ENCODE measurements at regions not wholly inside any gene's neighbourhood (a gene's known extent, or its start where the extent isn't known, plus 50 kb on each side); places are given as distances from the start of the nearest gene placed in this dataset.

DNA sequence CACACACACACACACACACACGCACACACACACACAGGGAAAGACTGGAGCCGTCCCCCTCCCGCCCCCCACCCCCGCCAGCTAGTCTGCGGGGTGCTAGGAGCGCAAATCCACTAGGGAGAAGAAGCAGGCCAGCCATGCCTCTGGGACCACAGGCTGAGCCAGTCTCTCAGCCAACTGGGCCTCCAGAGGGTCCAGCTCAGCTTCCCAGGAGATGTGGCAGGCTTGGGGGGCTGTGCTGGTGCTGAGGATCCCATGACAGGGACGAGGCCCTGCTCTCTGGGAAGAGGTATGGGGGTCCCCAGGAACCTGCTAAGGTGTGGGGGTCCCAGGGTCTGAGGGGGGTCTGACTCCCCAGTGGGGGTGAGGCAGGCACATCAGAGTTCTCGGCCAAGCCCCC is 133.5 kb downstream of the NCOR2 start:
- TF ChIP-seq, protein P1, sequence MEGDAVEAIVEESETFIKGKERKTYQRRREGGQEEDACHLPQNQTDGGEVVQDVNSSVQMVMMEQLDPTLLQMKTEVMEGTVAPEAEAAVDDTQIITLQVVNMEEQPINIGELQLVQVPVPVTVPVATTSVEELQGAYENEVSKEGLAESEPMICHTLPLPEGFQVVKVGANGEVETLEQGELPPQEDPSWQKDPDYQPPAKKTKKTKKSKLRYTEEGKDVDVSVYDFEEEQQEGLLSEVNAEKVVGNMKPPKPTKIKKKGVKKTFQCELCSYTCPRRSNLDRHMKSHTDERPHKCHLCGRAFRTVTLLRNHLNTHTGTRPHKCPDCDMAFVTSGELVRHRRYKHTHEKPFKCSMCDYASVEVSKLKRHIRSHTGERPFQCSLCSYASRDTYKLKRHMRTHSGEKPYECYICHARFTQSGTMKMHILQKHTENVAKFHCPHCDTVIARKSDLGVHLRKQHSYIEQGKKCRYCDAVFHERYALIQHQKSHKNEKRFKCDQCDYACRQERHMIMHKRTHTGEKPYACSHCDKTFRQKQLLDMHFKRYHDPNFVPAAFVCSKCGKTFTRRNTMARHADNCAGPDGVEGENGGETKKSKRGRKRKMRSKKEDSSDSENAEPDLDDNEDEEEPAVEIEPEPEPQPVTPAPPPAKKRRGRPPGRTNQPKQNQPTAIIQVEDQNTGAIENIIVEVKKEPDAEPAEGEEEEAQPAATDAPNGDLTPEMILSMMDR (IDR thresholded peaks at IDR 0.05): no peak
- no peak for TF ChIP-seq POLR2A (IDR thresholded peaks at IDR 0.05)

All from right lobe of liver (tissue), 4 donors.